ENCODE measurements at regions not wholly inside any gene's neighbourhood (a gene's known extent, or its start where the extent isn't known, plus 50 kb on each side); places are given as distances from the start of the nearest gene placed in this dataset.
"Not testable (repeated sequence)": the region's sequence is repeated elsewhere in the genome, so short reads cannot be mapped to it uniquely, and the experiment has no call there.

GRCh38 chr7:138249975-138250374, 173.7 kb downstream of the AKR1D1 start:
- TF ChIP-seq, protein P1, sequence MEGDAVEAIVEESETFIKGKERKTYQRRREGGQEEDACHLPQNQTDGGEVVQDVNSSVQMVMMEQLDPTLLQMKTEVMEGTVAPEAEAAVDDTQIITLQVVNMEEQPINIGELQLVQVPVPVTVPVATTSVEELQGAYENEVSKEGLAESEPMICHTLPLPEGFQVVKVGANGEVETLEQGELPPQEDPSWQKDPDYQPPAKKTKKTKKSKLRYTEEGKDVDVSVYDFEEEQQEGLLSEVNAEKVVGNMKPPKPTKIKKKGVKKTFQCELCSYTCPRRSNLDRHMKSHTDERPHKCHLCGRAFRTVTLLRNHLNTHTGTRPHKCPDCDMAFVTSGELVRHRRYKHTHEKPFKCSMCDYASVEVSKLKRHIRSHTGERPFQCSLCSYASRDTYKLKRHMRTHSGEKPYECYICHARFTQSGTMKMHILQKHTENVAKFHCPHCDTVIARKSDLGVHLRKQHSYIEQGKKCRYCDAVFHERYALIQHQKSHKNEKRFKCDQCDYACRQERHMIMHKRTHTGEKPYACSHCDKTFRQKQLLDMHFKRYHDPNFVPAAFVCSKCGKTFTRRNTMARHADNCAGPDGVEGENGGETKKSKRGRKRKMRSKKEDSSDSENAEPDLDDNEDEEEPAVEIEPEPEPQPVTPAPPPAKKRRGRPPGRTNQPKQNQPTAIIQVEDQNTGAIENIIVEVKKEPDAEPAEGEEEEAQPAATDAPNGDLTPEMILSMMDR (IDR thresholded peaks at IDR 0.05; ENCODE audit: poor library complexity, severe bottlenecking): no peak
- no peak overlapping the region for H3K4me3 ChIP-seq (ENCODE audit: severe bottlenecking)
- DNase-seq (ENCODE audit: low spot score) (no peak), ATAC-seq (ENCODE audit: low read depth) (no peak)
- H3K9me3 ChIP-seq (ENCODE audit: severe bottlenecking): no peaks in the 10 kb centered on the region
- no peaks in the 10 kb centered on the region for H3K27me3 ChIP-seq (ENCODE audit: insufficient read depth, poor library complexity, severe bottlenecking)
- H3K36me3 ChIP-seq (ENCODE audit: low read depth): no peaks in the 10 kb centered on the region
- no peak overlapping the region for H3K27ac ChIP-seq (ENCODE audit: poor library complexity, severe bottlenecking)
- no peaks in the 10 kb centered on the region for H3K4me1 ChIP-seq (ENCODE audit: insufficient read depth, poor library complexity, severe bottlenecking)

GRCh38 chr7:138252666-138253065, 176.4 kb downstream of the AKR1D1 start:
- H3K27me3 ChIP-seq (ENCODE audit: insufficient read depth, poor library complexity, severe bottlenecking); DNase-seq (ENCODE audit: low spot score); H3K4me1 ChIP-seq (ENCODE audit: insufficient read depth, poor library complexity, severe bottlenecking); H3K9me3 ChIP-seq (ENCODE audit: severe bottlenecking); H3K4me3 ChIP-seq (ENCODE audit: severe bottlenecking); H3K36me3 ChIP-seq (ENCODE audit: low read depth); H3K27ac ChIP-seq (ENCODE audit: poor library complexity, severe bottlenecking); ATAC-seq (ENCODE audit: low read depth): not testable (repeated sequence)

- Histone ChIP-seq H3K4me3 (ENCODE audit: severe bottlenecking) (no peak overlapping the region), H3K27ac (ENCODE audit: poor library complexity, severe bottlenecking) (no peak overlapping the region), H3K9me3 (ENCODE audit: severe bottlenecking) (no peaks in the 10 kb centered on the region), H3K27me3 (ENCODE audit: insufficient read depth, poor library complexity, severe bottlenecking) (no peaks in the 10 kb centered on the region), H3K4me1 (ENCODE audit: insufficient read depth, poor library complexity, severe bottlenecking) (no peaks in the 10 kb centered on the region), H3K36me3 (ENCODE audit: low read depth) (no peaks in the 10 kb centered on the region)
- TF ChIP-seq, protein P1 (IDR thresholded peaks at IDR 0.05; ENCODE audit: poor library complexity, severe bottlenecking): no peak
- DNase-seq (ENCODE audit: low spot score) (no peak), ATAC-seq (ENCODE audit: low read depth) (no peak)
These were observed 178.2 kb downstream of the AKR1D1 start for GRCh38 chr7:138254444-138254843.

- no peaks in the 10 kb centered on the region for H3K4me1 ChIP-seq (ENCODE audit: insufficient read depth, poor library complexity, severe bottlenecking)
- no peak overlapping the region for H3K4me3 ChIP-seq (ENCODE audit: severe bottlenecking)
- DNase-seq (ENCODE audit: low spot score): no peak
- no peaks in the 10 kb centered on the region for H3K9me3 ChIP-seq (ENCODE audit: severe bottlenecking)
- TF ChIP-seq, protein P1 (IDR thresholded peaks at IDR 0.05; ENCODE audit: poor library complexity, severe bottlenecking): no peak
- no peaks in the 10 kb centered on the region for H3K27me3 ChIP-seq (ENCODE audit: insufficient read depth, poor library complexity, severe bottlenecking)
- 0 out of 3 replicates have a peak, but pooled peaks have one; percentile 21 for ATAC-seq (ENCODE audit: low read depth)
- H3K27ac ChIP-seq (ENCODE audit: poor library complexity, severe bottlenecking): no peak overlapping the region
- no peaks in the 10 kb centered on the region for H3K36me3 ChIP-seq (ENCODE audit: low read depth)
These were observed 181.4 kb downstream of the AKR1D1 start for GRCh38 chr7:138257459-138258196.

DNA sequence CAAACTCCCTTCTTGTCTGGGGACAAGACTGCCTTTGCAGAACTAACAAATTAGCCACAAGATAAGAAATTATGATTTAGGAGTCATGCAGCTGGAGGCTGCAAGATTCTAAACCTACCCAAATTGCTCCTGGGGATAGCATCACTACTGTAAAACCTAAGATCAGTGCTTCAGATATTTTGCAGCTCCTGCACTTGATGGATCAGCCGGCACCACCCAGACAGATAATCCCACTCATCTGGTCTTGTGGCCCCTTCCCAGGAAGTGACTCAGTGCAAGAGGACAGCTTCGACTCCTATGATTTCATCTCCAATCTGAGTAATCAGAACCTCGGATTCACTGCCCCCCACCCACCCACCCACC, 181.9 kb downstream of the AKR1D1 start:
- DNase-seq (ENCODE audit: low spot score): no peak
- no peaks in the 10 kb centered on the region for H3K27me3 ChIP-seq (ENCODE audit: insufficient read depth, poor library complexity, severe bottlenecking)
- no peak for ATAC-seq (ENCODE audit: low read depth)
- no peaks in the 10 kb centered on the region for H3K36me3 ChIP-seq (ENCODE audit: low read depth)
- no peak overlapping the region for H3K27ac ChIP-seq (ENCODE audit: poor library complexity, severe bottlenecking)
- no peaks in the 10 kb centered on the region for H3K9me3 ChIP-seq (ENCODE audit: severe bottlenecking)
- TF ChIP-seq, protein P1 (IDR thresholded peaks at IDR 0.05; ENCODE audit: poor library complexity, severe bottlenecking): no peak
- H3K4me3 ChIP-seq (ENCODE audit: severe bottlenecking): no peak overlapping the region
- H3K4me1 ChIP-seq (ENCODE audit: insufficient read depth, poor library complexity, severe bottlenecking): no peaks in the 10 kb centered on the region
